ENCODE measurements at regions not wholly inside any gene's neighbourhood (a gene's known extent, or its start where the extent isn't known, plus 50 kb on each side); places are given as distances from the start of the nearest gene placed in this dataset.

DNA sequence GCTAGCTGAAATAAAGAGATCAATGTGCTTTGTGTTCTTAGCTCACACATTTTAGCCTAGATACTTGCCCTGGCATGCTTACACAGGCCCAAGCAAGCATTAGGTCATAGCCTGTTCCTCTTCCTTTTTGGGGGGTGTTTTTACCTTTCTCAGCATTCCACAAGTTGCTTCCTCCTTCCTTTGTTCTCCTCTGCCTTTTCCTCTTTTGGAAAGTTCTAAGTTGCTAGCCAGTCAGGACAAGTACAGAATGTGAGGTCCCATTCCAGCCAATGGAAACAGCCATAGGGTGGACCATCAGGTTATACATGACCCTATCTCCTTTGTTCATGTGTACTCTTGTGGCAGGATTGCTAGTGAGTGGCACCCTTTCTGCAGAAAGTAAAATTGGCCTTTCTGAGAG is 154.9 kb downstream of the RASSF9 start:
- TF ChIP-seq, protein P1, sequence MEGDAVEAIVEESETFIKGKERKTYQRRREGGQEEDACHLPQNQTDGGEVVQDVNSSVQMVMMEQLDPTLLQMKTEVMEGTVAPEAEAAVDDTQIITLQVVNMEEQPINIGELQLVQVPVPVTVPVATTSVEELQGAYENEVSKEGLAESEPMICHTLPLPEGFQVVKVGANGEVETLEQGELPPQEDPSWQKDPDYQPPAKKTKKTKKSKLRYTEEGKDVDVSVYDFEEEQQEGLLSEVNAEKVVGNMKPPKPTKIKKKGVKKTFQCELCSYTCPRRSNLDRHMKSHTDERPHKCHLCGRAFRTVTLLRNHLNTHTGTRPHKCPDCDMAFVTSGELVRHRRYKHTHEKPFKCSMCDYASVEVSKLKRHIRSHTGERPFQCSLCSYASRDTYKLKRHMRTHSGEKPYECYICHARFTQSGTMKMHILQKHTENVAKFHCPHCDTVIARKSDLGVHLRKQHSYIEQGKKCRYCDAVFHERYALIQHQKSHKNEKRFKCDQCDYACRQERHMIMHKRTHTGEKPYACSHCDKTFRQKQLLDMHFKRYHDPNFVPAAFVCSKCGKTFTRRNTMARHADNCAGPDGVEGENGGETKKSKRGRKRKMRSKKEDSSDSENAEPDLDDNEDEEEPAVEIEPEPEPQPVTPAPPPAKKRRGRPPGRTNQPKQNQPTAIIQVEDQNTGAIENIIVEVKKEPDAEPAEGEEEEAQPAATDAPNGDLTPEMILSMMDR (conservative IDR thresholded peaks at IDR 0.05) = no peak
- TF ChIP-seq EZH2 (IDR thresholded peaks at IDR 0.05; ENCODE audit: low read depth) = no peak

All from PC-9 (cell line).